Stimulated activated CD4-positive, alpha-beta T cell treated with anti-CD3 and anti-CD28 coated beads, Interleukin-1b, Interleukin-23, amount 100 ng/mL, for 4 hours (primary cell): ENCODE measurements at regions not wholly inside any gene's neighbourhood (a gene's known extent, or its start where the extent isn't known, plus 50 kb on each side); places are given as distances from the start of the nearest gene placed in this dataset.
"Not testable (repeated sequence)": the region's sequence is repeated elsewhere in the genome, so short reads cannot be mapped to it uniquely, and the experiment has no call there.

Experiments
- DNase-seq, 2 donors: peaks; one replicate each; pipeline ENCODE4 v3.0.0-alpha.2; 2020; ENCODE audit warnings: low read depth in 2 of 2

GRCh38 chr5:125236981-125237380, 490.5 kb upstream of the ZNF608 start:
- no peak for DNase-seq

- DNase-seq, result no peak
Measured at GRCh38 chr5:125244531-125244930, 498.1 kb upstream of the ZNF608 start.

- DNase-seq, result no peak
Measured at GRCh38 chr5:125245216-125245615, 498.8 kb upstream of the ZNF608 start.

GRCh38 chr5:125249400-125249799, 503.0 kb upstream of the ZNF608 start:
- no peak for DNase-seq

GRCh38 chr5:125251703-125252102, 505.3 kb upstream of the ZNF608 start:
- no peak for DNase-seq

- DNase-seq, result not testable (repeated sequence)
Measured at GRCh38 chr5:125253634-125254033, 507.2 kb upstream of the ZNF608 start.

GRCh38 chr5:125254267-125254666, 507.8 kb upstream of the ZNF608 start:
- DNase-seq, result no peak

GRCh38 chr5:125256296-125256695, 509.9 kb upstream of the ZNF608 start:
- no peak for DNase-seq

GRCh38 chr5:125257057-125257972, 510.9 kb upstream of the ZNF608 start:
- DNase-seq, result no peak

- DNase-seq, result no peak
Measured at GRCh38 chr5:125257997-125258396, 511.6 kb upstream of the ZNF608 start.

GRCh38 chr5:125258615-125259014, 512.2 kb upstream of the ZNF608 start:
- DNase-seq, result no peak

GRCh38 chr5:125261505-125262250, 515.2 kb upstream of the ZNF608 start:
- DNase-seq, result no peak

- DNase-seq, result no peak
Measured at GRCh38 chr5:125262782-125263181, 516.3 kb upstream of the ZNF608 start.

GRCh38 chr5:125263356-125263755, 516.9 kb upstream of the ZNF608 start:
- DNase-seq, result no peak

GRCh38 chr5:125266106-125266505, 519.7 kb upstream of the ZNF608 start:
- DNase-seq, result no peak

- no peak for DNase-seq
Measured at GRCh38 chr5:125267636-125268248, 521.3 kb upstream of the ZNF608 start.

- no peak for DNase-seq
Measured at GRCh38 chr5:125269926-125270325, 523.5 kb upstream of the ZNF608 start.

- DNase-seq, result no peak
Measured at GRCh38 chr5:125272357-125272756, 525.9 kb upstream of the ZNF608 start.

- DNase-seq, result no peak
Measured at GRCh38 chr5:125274211-125274610, 527.8 kb upstream of the ZNF608 start.

GRCh38 chr5:125274938-125275724, 528.7 kb upstream of the ZNF608 start:
- DNase-seq, result no peak

- no peak for DNase-seq
Measured at GRCh38 chr5:125275725-125276090, 529.3 kb upstream of the ZNF608 start.

- DNase-seq, result no peak
Measured at GRCh38 chr5:125276096-125276495, 529.7 kb upstream of the ZNF608 start.
